Calu3 (cell line): ENCODE measurements at regions not wholly inside any gene's neighbourhood (a gene's known extent, or its start where the extent isn't known, plus 50 kb on each side); places are given as distances from the start of the nearest gene placed in this dataset.

ENCODE experiments used
- BruUV-seq: library from RNA; stranded (reverse); fragments of 400-500 nt; replicated peaks from 2 replicates; lab custom pipeline; 2021; lab: Mats Ljungman, UMichigan
- CTCF ChIA-PET: fragments of 300-600 bp; sonication (Branson Sonifier 250); formaldehyde crosslinking; loops from one replicate; lab custom pipeline; 2022; ENCODE audit warnings: antibody characterized with exemption; lab: Charles Lee
- DNase-seq: peaks from one replicate; pipeline ENCODE4 v3.0.0; 2022
- H3K27ac Mint-ChIP-seq: one replicate; pipeline ENCODE4 v1.8.0; 2022; ENCODE audit warnings: mixed read lengths; ENCODE audit not compliant: unreplicated experiment
- H3K27me3 Mint-ChIP-seq: one replicate; pipeline ENCODE4 v1.8.0; 2022; ENCODE audit warnings: mixed read lengths; ENCODE audit not compliant: unreplicated experiment
- H3K36me3 Mint-ChIP-seq: one replicate; pipeline ENCODE4 v1.8.0; 2022; ENCODE audit warnings: mild to moderate bottlenecking, moderate library complexity, mixed read lengths; ENCODE audit not compliant: insufficient read depth, unreplicated experiment
- H3K4me1 Mint-ChIP-seq: one replicate; pipeline ENCODE4 v1.8.0; 2022; ENCODE audit warnings: mild to moderate bottlenecking, low read depth, mixed read lengths; ENCODE audit not compliant: unreplicated experiment
- H3K4me3 Mint-ChIP-seq: one replicate; pipeline ENCODE4 v1.8.0; 2022; ENCODE audit warnings: mild to moderate bottlenecking, low read depth, moderate library complexity, mixed read lengths; ENCODE audit not compliant: unreplicated experiment
- H3K9me3 Mint-ChIP-seq: one replicate; pipeline ENCODE4 v1.8.0; 2022; ENCODE audit warnings: low read depth, mixed read lengths; ENCODE audit not compliant: unreplicated experiment
- intact Hi-C: fragments of 100-400 bp; cut with micrococcal nuclease; formaldehyde crosslinking; loops from one replicate; pipeline ENCODE4 v1.10.0; 2022; ENCODE audit not compliant: unreplicated experiment
- TF ChIP-seq, protein P1 (sequence below): fragments of 200-600 bp; IDR thresholded peaks from one replicate; pipeline ENCODE4 v1.8.0; 2022; ENCODE audit warnings: antibody characterized with exemption; ENCODE audit not compliant: unreplicated experiment

DNA sequence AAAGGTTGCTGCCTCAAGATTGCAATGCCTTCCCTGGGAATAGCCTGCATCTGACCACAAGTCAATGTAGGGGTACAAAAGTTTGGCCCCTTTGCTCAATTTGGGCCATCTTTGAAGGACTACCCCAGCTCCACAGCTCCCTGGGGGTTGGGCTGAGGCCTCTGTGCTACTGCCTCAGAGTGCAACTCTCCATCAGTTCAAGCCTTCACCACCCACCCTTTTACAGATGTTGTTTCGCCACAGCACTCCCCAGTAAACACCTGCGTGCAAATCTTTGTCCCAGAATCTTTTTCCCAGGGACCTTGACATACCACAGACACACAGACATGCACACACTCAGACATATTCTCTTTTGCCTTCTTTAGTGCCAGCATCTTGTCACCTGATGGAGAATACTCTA, 66.0 kb upstream of the ANKRD1 start:
- TF ChIP-seq, protein P1, sequence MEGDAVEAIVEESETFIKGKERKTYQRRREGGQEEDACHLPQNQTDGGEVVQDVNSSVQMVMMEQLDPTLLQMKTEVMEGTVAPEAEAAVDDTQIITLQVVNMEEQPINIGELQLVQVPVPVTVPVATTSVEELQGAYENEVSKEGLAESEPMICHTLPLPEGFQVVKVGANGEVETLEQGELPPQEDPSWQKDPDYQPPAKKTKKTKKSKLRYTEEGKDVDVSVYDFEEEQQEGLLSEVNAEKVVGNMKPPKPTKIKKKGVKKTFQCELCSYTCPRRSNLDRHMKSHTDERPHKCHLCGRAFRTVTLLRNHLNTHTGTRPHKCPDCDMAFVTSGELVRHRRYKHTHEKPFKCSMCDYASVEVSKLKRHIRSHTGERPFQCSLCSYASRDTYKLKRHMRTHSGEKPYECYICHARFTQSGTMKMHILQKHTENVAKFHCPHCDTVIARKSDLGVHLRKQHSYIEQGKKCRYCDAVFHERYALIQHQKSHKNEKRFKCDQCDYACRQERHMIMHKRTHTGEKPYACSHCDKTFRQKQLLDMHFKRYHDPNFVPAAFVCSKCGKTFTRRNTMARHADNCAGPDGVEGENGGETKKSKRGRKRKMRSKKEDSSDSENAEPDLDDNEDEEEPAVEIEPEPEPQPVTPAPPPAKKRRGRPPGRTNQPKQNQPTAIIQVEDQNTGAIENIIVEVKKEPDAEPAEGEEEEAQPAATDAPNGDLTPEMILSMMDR, result no peak
- peaks cover 12% of the 10 kb centered on the region for H3K27me3 Mint-ChIP-seq
- BruUV-seq, result no TSS peak
- intact Hi-C loops, result no loop called here
- H3K9me3 Mint-ChIP-seq, result no peaks in the 10 kb centered on the region
- DNase-seq, result no peak
- no peak overlapping the region for H3K27ac Mint-ChIP-seq
- no peak overlapping the region for H3K4me3 Mint-ChIP-seq
- CTCF ChIA-PET, result no interaction called here
- H3K4me1 Mint-ChIP-seq, result no peaks in the 10 kb centered on the region
- no peaks in the 10 kb centered on the region for H3K36me3 Mint-ChIP-seq

DNA sequence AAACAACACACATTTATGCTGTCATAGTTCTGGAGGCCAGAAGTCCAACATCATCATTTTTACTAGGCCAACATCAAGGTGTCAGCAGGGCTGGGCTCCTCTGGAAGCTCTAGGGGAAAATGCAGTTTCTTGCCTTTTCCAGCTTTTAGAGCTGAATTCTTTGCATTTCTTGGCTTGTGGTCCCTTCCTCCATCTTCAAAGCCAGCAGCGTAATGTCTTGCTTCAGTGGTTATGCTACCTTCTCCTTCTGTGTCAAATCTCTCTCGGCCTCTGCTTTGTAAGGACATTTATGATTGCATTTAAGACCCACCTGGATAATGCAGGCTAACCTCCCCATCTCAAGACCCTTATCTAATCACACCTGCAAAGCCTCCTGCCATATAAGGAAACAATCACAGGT, 66.5 kb upstream of the ANKRD1 start:
- intact Hi-C loops, result no loop called here
- H3K36me3 Mint-ChIP-seq, result no peaks in the 10 kb centered on the region
- H3K9me3 Mint-ChIP-seq, result no peaks in the 10 kb centered on the region
- no peak for DNase-seq
- H3K4me1 Mint-ChIP-seq, result no peaks in the 10 kb centered on the region
- H3K27ac Mint-ChIP-seq, result no peak overlapping the region
- CTCF ChIA-PET, result no interaction called here
- H3K4me3 Mint-ChIP-seq, result no peak overlapping the region
- no TSS peak for BruUV-seq
- TF ChIP-seq, protein P1, result no peak
- peaks cover 12% of the 10 kb centered on the region for H3K27me3 Mint-ChIP-seq

DNA sequence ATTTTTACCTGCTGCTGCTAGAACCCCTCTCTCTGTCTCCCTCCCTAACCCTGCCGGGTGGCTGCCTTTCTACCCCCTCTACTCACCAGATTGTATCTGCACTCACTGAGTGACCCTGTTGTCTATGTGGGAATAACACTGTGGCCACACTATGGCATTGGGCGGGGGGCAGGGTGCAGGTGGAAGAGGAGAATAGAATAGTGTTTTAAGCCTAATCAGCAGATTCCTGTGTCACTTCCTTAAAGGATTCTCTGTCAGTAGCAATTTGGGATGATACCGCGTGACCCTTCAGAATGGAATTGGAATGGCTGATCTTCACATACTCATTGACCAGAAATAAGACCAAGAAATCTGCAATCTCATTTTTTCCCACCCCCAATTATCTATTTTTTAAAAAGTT, 67.1 kb upstream of the ANKRD1 start:
- no peaks in the 10 kb centered on the region for H3K4me1 Mint-ChIP-seq
- H3K4me3 Mint-ChIP-seq, result no peak overlapping the region
- DNase-seq, result no peak
- TF ChIP-seq, protein P1, result no peak
- H3K27ac Mint-ChIP-seq, result no peak overlapping the region
- CTCF ChIA-PET, result no interaction called here
- no TSS peak for BruUV-seq
- H3K36me3 Mint-ChIP-seq, result no peaks in the 10 kb centered on the region
- H3K9me3 Mint-ChIP-seq, result no peaks in the 10 kb centered on the region
- intact Hi-C loops, result no loop called here
- H3K27me3 Mint-ChIP-seq, result peaks cover 12% of the 10 kb centered on the region

DNA sequence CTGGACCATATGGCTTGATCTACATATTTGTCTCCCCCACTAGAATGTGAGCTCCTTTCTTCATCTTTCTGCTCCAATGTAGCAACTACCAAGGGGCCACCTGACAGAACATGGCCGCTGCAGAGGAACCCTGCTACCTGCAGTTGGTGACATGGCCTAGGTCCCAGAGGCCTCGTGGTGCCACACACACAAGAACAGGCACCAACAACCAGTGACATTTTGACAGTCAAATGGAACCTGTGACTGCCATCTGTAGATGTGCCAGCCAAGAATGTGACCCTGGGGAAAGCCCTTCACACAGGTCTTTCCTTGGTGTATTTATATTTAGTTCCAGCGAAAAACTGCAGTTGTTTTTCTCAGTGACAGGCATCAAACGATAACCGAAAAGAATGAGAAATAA, 67.9 kb upstream of the ANKRD1 start:
- H3K27ac Mint-ChIP-seq, result no peak overlapping the region
- CTCF ChIA-PET, result no interaction called here

More for the DNA sequence above, 67.9 kb upstream of the ANKRD1 start:
- no peak overlapping the region for H3K4me3 Mint-ChIP-seq
- DNase-seq, result no peak
- TF ChIP-seq, protein P1, result no peak
- BruUV-seq, result no TSS peak
- no peaks in the 10 kb centered on the region for H3K9me3 Mint-ChIP-seq
- intact Hi-C loops, result no loop called here
- no peaks in the 10 kb centered on the region for H3K4me1 Mint-ChIP-seq
- H3K36me3 Mint-ChIP-seq, result no peaks in the 10 kb centered on the region
- peaks cover 5% of the 10 kb centered on the region for H3K27me3 Mint-ChIP-seq
